Lower leg skin (tissue), 4 donors: ENCODE measurements at regions not wholly inside any gene's neighbourhood (a gene's known extent, or its start where the extent isn't known, plus 50 kb on each side); places are given as distances from the start of the nearest gene placed in this dataset.

Source experiments
- DNase-seq, 2 donors: peaks; one replicate each; pipeline ENCODE4 v3.0.0-alpha.2; 2019; ENCODE audit warnings: low spot score in 2 of 2
- H3K4me3 ChIP-seq: fragments of 200-600 bp; sonication (generic); 2 replicates; pipeline ENCODE4 v1.5.1; 2017; ENCODE audit warnings: mild to moderate bottlenecking, low read depth; ENCODE audit not compliant: poor library complexity, severe bottlenecking
- POLR2A ChIP-seq, 2 donors: fragments of 450-650 bp; IDR thresholded peaks; one replicate each; pipeline ENCODE4 v1.6.1; 2016 to 2017; ENCODE audit warnings: antibody characterized with exemption in 2 of 2, mild to moderate bottlenecking in 1 of 2, moderate library complexity in 1 of 2
- WGBS, 2 donors: methylation state at CpG; one replicate each; pipeline ENCODE4 v1.1.5; 2018; 5-methylcytosine and 5-hydroxymethylcytosine counted together
- intact Hi-C: fragments of 100-400 bp; cut with DNase I; formaldehyde crosslinking; loops from one replicate; pipeline ENCODE4 v1.15.0; 2023; ENCODE audit warnings: low total_unique reads
- TF ChIP-seq, protein P1 (sequence below), 3 donors: fragments of 450-650 bp; IDR thresholded peaks; one replicate each; pipeline ENCODE4 v1.5.1; 2016; ENCODE audit warnings: antibody characterized with exemption in 3 of 3, mild to moderate bottlenecking in 3 of 3, moderate library complexity in 2 of 3

DNA sequence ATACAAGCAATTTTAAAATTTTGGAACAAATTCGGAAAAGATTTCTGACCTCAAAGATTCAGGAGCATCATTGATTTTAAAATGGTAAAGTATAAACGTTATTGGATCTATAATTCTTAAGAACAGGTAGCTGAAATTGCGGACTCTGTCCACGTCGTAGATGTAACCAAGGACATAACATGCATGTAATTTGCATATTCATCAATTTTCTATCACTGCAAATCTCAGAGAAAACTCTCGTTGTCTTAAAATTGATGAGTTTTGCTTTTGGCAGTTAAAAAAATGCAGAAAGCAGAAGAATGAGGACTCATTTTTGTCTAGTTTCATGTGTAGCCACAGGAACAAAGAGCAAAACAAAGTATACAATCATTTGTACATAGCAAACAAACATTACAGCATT is 1094.4 kb downstream of the SI start:
- TF ChIP-seq POLR2A (IDR thresholded peaks at IDR 0.05), result no peak
- TF ChIP-seq, protein P1, sequence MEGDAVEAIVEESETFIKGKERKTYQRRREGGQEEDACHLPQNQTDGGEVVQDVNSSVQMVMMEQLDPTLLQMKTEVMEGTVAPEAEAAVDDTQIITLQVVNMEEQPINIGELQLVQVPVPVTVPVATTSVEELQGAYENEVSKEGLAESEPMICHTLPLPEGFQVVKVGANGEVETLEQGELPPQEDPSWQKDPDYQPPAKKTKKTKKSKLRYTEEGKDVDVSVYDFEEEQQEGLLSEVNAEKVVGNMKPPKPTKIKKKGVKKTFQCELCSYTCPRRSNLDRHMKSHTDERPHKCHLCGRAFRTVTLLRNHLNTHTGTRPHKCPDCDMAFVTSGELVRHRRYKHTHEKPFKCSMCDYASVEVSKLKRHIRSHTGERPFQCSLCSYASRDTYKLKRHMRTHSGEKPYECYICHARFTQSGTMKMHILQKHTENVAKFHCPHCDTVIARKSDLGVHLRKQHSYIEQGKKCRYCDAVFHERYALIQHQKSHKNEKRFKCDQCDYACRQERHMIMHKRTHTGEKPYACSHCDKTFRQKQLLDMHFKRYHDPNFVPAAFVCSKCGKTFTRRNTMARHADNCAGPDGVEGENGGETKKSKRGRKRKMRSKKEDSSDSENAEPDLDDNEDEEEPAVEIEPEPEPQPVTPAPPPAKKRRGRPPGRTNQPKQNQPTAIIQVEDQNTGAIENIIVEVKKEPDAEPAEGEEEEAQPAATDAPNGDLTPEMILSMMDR (IDR thresholded peaks at IDR 0.05), result no peak
- intact Hi-C loops, result no loop called here
- no peak overlapping the region for H3K4me3 ChIP-seq
- DNase-seq, result no peak
- 80 to 85% methylated on average over 6 of the region's 6 CpGs for WGBS, 2 donors

DNA sequence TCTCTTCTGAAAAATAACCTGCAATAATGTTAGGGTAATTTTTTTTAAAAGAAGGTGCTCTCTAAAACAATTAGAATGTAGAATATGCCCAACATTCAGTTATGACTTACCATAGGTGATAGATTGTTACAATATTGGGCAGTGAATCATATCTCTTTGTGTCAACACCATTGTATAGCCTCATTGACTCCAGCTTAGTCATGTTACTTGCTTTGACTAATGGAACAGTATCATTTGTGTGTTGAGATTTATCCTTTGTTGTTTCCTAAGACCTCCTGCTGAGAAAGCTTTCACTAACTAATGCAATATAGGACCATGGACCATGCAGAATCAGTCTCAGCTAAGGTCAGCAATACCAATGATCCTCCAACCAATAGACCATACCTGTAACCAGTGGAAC is 1106.4 kb downstream of the SI start:
- no peak for TF ChIP-seq POLR2A (IDR thresholded peaks at IDR 0.05)
- TF ChIP-seq, protein P1 (IDR thresholded peaks at IDR 0.05), result no peak
- DNase-seq, result no peak
- H3K4me3 ChIP-seq, result no peak overlapping the region
- intact Hi-C loops, result no loop called here

DNA sequence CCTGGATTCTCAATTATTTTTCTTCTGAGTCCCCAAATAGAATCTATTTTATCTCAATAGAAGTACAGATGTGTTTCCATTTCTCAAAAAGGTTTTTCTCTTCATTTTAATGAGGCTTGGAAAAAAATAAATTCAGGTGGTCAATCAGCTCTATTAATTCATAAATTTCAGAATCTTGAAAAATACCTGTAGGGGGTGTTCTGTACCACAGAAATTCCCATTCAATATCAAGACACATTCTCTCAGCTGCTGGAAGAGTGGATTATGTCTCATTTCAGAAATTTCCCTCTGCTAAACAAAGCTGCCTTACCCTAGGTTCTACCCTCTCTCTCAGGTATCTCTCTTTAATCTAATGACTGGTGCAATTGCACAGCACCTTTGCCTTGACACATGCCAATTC is 1121.2 kb downstream of the SI start:
- intact Hi-C loops, result no loop called here
- TF ChIP-seq, protein P1 (IDR thresholded peaks at IDR 0.05), result no peak
- TF ChIP-seq POLR2A (IDR thresholded peaks at IDR 0.05), result no peak
- DNase-seq, result no peak
- no peak overlapping the region for H3K4me3 ChIP-seq

DNA sequence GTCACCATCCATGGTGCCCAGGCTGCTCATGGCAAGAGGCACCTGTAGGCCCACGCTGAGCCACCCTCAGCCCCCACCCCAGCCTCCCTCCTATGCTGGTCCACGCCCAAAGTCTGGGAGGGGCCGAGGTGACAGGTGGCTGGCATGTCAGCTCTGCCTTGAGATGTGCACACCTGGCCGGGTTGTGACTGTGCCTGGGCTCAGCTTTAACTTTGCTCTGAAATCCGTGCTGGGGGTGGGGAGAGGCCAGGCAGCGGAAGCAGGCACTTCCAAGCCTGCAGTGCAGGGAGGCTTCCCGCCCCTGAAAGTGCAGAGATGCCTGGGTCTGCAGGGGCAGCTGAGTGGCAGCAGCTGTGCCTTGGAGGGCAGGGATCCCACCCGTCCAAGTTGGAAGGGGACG is 1124.8 kb downstream of the SI start:
- intact Hi-C loops, result no loop called here
- DNase-seq, result no peak
- WGBS, 2 donors, result 66 to 80% methylated on average over 9 of the region's 9 CpGs
- TF ChIP-seq, protein P1 (IDR thresholded peaks at IDR 0.05), result no peak
- TF ChIP-seq POLR2A (IDR thresholded peaks at IDR 0.05), result no peak
- no peak overlapping the region for H3K4me3 ChIP-seq

DNA sequence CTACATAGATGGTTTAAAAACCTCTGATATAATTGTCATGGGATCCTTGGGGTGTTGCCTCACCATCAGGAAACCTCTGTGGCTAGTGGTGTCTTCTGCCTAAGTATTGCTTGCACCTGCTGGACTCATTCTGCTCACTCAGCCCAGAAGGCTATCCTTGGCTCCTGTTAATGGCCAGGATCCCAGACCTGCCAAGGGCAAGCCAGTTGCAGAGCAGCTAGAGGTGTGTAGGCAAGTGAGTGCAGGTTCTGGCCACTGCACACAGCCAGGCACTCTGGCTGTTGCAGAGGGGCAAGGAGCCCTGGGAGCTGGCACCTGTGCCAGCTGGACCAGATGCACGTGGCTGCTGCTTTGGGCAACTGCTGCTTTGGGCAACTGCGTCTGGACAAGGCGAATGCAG is 1125.8 kb downstream of the SI start:
- no peak for TF ChIP-seq POLR2A (IDR thresholded peaks at IDR 0.05)
- TF ChIP-seq, protein P1 (IDR thresholded peaks at IDR 0.05), result no peak
- WGBS, 2 donors, result 68 to 94% methylated on average over 3 of the region's 3 CpGs
- DNase-seq, result no peak
- intact Hi-C loops, result no loop called here
- no peak overlapping the region for H3K4me3 ChIP-seq

DNA sequence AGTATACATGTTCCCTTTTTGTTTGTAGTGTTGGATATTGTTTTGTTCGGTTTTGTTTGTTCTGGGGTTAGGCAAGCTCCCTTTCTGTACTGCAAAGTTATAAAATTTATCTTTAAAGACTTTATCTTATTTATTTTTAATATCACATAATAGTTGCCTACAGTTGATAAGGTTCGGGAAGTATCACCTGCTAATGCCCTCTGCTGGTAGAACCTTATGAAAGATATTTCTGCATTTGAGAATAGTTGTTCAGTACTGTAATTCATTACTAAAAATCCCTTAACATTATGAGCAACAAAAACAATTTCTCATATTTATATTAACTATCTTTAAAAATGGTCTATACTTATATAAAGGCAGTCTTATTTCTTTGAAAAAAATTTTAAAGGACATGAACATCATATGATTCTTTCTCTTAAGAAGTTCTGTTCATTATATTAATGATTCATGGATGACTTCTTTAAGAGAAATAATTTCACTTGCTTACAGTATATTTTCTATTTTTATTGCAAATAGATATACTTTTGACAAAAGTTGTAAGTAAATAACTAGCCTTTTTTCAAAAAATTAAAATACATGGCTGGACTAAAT is 1126.8 kb downstream of the SI start:
- intact Hi-C loops, result no loop called here
- no peak overlapping the region for H3K4me3 ChIP-seq
- no peak for DNase-seq
- no peak for TF ChIP-seq POLR2A (IDR thresholded peaks at IDR 0.05)
- TF ChIP-seq, protein P1 (IDR thresholded peaks at IDR 0.05), result no peak
- 25% methylated on average over 2 of the region's 2 CpGs for WGBS, 2 donors
